Right atrium auricular region (tissue), 2 donors: ENCODE measurements at regions not wholly inside any gene's neighbourhood (a gene's known extent, or its start where the extent isn't known, plus 50 kb on each side); places are given as distances from the start of the nearest gene placed in this dataset.
A peak's percentile ranks its signal among the peaks of the same experiment; 100 is the strongest.

ENCODE experiments used
- DNase-seq: peaks from one replicate; pipeline ENCODE4 v3.0.0-alpha.2; 2019; ENCODE audit warnings: low spot score
- H3K27ac ChIP-seq, 2 donors: fragments of 200-600 bp; sonication (generic); 1 replicate in 1 of 2; 2 replicates in 1 of 2; pipeline ENCODE4 v1.5.1; 2016 to 2019
- H3K27me3 ChIP-seq, 2 donors: fragments of 200-600 bp; sonication (generic); one replicate each; pipeline versions ENCODE4 v1.5.1 to v1.6.0; 2017 to 2019
- H3K36me3 ChIP-seq: fragments of 200-600 bp; sonication (generic); one replicate; pipeline ENCODE4 v1.5.1; 2016
- H3K4me1 ChIP-seq, 2 donors: fragments of 200-600 bp; sonication (generic); one replicate each; pipeline versions ENCODE4 v1.5.1 to v1.6.0; 2017 to 2019
- H3K4me3 ChIP-seq, 2 donors: fragments of 200-600 bp; sonication (generic); 1 replicate in 1 of 2; 2 replicates in 1 of 2; pipeline ENCODE4 v1.5.1; 2017 to 2019; ENCODE audit warnings: mild to moderate bottlenecking in 1 of 2, moderate library complexity in 1 of 2
- H3K9me3 ChIP-seq, 2 donors: fragments of 200-600 bp; sonication (generic); one replicate each; pipeline ENCODE4 v1.5.1; 2019
- TF ChIP-seq, protein P1 (sequence below), 2 donors: fragments of 200-600 bp; sonication (generic); IDR thresholded peaks; one replicate each; pipeline ENCODE4 v1.5.1; 2019; ENCODE audit warnings: antibody characterized with exemption in 2 of 2

DNA sequence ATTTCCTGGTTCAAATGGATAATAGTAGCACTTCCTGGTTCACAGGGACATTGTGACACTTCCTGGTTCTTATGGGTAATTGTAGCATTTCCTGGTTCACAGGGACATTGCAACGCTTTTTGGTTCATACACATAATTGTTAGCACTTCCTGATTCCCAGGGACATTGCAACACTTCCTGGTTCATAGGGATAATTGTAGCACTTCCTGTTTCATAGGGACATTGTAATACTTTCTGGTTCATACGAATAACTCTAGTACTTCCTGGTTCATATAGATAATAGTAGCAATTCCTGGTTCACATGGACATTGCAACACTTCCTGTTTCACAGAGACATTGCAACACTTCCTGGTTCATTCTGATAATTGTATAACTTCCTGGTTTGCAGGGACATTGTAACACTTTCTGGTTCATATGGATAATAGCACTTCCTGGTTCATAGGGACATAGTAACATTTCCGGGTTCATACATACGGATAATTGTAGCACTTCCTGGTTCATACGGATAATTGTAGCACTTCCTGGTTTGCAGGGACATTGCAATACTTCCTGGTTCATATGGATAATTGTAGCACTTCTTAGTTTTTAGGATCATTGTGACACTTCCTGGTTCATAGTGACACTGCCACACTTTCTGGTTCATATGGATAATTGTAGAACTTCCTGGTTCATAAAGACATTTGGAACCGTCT is 61.6 kb upstream of the CD99 start:
- Histone ChIP-seq H3K4me1 (no peaks in the 10 kb centered on the region), H3K27me3 (no peaks in the 10 kb centered on the region), H3K36me3 (no peaks in the 10 kb centered on the region), H3K27ac (no peak overlapping the region), H3K9me3 (peaks cover 6 to 22% of the 10 kb centered on the region in 2 donors), H3K4me3 (no peak overlapping the region)
- TF ChIP-seq, protein P1, sequence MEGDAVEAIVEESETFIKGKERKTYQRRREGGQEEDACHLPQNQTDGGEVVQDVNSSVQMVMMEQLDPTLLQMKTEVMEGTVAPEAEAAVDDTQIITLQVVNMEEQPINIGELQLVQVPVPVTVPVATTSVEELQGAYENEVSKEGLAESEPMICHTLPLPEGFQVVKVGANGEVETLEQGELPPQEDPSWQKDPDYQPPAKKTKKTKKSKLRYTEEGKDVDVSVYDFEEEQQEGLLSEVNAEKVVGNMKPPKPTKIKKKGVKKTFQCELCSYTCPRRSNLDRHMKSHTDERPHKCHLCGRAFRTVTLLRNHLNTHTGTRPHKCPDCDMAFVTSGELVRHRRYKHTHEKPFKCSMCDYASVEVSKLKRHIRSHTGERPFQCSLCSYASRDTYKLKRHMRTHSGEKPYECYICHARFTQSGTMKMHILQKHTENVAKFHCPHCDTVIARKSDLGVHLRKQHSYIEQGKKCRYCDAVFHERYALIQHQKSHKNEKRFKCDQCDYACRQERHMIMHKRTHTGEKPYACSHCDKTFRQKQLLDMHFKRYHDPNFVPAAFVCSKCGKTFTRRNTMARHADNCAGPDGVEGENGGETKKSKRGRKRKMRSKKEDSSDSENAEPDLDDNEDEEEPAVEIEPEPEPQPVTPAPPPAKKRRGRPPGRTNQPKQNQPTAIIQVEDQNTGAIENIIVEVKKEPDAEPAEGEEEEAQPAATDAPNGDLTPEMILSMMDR (IDR thresholded peaks at IDR 0.05), result no peak
- DNase-seq, result no peak

DNA sequence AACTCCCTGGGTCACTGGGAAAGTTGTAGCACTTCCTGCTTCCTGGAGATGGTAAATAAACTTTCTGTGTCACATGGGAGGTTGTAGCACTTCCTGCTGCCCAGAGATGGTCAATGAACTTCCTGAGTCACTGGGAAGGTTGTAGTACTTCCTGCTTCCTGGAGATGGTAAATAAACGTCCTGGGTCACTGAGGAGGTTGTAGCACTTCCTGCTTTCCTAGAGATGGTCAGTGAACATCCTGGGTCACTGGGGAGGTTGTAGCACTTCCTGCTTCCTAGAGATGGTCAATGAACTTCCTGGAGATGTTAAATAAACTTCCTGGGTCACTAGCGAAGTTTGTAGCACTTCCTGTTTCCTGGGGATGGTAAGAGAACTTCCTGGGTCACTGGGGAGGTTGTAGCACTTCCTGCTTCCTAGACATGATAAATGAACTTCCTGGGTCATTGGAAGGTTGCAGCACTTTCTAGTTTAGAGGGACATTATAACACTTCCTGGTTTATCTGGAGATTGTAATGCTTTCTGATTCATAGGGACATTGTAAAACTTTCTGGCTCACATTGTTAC is 62.3 kb upstream of the CD99 start:
- Histone ChIP-seq H3K36me3 (no peaks in the 10 kb centered on the region), H3K27ac (no peak overlapping the region), H3K9me3 (peaks cover 6 to 22% of the 10 kb centered on the region in 2 donors), H3K4me3 (no peak overlapping the region), H3K4me1 (no peaks in the 10 kb centered on the region), H3K27me3 (no peaks in the 10 kb centered on the region)
- no peak for DNase-seq
- TF ChIP-seq, protein P1 (IDR thresholded peaks at IDR 0.05), result no peak

DNA sequence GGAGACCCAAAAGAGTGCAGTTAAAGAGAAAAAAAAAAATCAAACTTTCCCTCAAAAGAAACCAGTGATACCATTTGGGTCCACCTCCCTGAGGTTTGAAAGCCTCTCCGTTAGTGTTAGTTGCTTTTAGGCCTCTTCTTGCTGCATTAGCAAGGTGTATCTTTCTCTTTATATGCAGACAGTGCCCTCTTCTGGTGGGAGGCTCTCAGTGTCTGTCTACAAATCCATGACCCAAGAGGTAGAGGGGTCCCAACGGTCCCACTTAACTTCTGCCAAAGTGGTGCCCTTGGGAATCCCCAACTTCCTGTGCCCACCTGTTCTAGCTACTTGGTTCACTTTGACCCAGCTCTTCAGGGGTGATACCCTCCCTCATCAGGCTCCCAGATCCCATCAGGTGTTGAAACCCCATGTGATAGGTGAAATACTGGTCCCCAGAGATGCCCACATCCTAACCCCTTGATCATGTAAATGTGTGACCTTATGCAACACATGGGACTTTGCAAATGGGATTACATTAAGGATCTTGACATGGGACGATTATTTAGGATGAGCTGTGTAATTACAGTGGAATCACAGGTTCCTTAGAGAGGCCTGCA is 63.7 kb upstream of the CD99 start:
- no peak overlapping the region for H3K27ac ChIP-seq
- no peaks in the 10 kb centered on the region for H3K4me1 ChIP-seq
- H3K27me3 ChIP-seq, result no peaks in the 10 kb centered on the region
- peaks cover 6 to 22% of the 10 kb centered on the region in 2 donors for H3K9me3 ChIP-seq
- no peak overlapping the region for H3K4me3 ChIP-seq
- TF ChIP-seq, protein P1 (IDR thresholded peaks at IDR 0.05), result peak; percentile 22 to 59
- H3K36me3 ChIP-seq, result no peaks in the 10 kb centered on the region
- DNase-seq, result no peak

DNA sequence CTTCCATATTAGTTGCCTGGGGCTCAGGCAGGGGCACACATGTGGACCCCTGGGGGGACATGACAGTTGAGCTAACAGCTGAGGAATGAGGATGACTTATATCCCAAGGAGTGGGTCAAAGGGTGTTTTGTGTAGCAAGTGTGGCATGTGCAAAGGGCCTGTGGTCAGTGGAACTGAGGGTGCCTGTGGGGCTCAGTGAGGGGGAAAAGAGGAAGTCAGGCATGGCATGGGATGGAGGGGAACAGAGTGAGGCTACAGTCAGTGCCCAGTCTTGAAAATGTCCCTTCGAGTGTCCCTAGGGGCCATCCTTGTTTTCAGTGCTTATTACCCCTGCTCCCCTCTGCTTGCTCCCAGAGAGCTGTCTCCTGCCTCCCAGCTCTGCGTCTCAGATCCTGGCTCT is 64.3 kb upstream of the CD99 start:
- H3K4me3 ChIP-seq, result no peak overlapping the region
- peaks cover 6 to 22% of the 10 kb centered on the region in 2 donors for H3K9me3 ChIP-seq
- no peaks in the 10 kb centered on the region for H3K27me3 ChIP-seq
- H3K27ac ChIP-seq, result no peak overlapping the region
- H3K4me1 ChIP-seq, result no peaks in the 10 kb centered on the region
- no peak for DNase-seq
- H3K36me3 ChIP-seq, result no peaks in the 10 kb centered on the region
- TF ChIP-seq, protein P1 (IDR thresholded peaks at IDR 0.05), result no peak

DNA sequence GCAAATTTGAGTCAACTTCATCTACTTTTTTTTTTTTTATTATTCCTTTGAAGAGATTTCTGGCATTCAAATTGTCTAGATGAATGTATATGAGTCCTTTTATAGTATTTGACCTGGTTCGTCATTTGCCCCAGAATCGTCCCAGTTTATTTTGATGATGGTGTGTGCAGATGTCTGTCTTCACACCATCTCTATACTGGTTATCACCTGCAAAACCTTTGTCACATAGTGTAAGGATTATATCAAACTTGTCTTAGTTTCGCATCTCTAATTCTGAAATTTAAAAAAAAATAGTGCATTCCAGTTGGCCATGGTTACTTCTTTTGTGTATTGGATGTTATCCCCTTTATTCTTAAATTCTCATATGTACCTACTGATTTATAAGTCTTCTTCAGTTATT is 70.5 kb upstream of the CD99 start:
- TF ChIP-seq, protein P1 (IDR thresholded peaks at IDR 0.05), result no peak
- no peak overlapping the region for H3K27ac ChIP-seq
- DNase-seq, result no peak
- H3K4me3 ChIP-seq, result no peak overlapping the region
- H3K9me3 ChIP-seq, result no peaks in the 10 kb centered on the region
- H3K4me1 ChIP-seq, result no peaks in the 10 kb centered on the region
- H3K27me3 ChIP-seq, result no peaks in the 10 kb centered on the region
- H3K36me3 ChIP-seq, result no peaks in the 10 kb centered on the region
